Duodenal mucosa (tissue), 2 donors: ENCODE measurements at regions not wholly inside any gene's neighbourhood (a gene's known extent, or its start where the extent isn't known, plus 50 kb on each side); places are given as distances from the start of the nearest gene placed in this dataset.
"Not testable (repeated sequence)": the region's sequence is repeated elsewhere in the genome, so short reads cannot be mapped to it uniquely, and the experiment has no call there.

ENCODE experiments used
- H3K27ac ChIP-seq: one replicate; pipeline ENCODE4 v1.7.0; 2013; ENCODE audit warnings: low read depth, low read length
- H3K27me3 ChIP-seq, 2 donors: one replicate each; pipeline ENCODE4 v1.7.0; 2013; ENCODE audit warnings: low read length in 2 of 2, control low read depth in 1 of 2; ENCODE audit not compliant: insufficient read depth in 2 of 2, control insufficient read depth in 1 of 2
- H3K36me3 ChIP-seq, 2 donors: one replicate each; pipeline ENCODE4 v1.7.0; 2013; ENCODE audit warnings: low read length in 2 of 2, control low read depth in 1 of 2; ENCODE audit not compliant: insufficient read depth in 2 of 2, control insufficient read depth in 1 of 2
- H3K4me1 ChIP-seq, 2 donors: one replicate each; pipeline ENCODE4 v1.7.0; 2013; ENCODE audit warnings: low read length in 2 of 2, control low read depth in 1 of 2; ENCODE audit not compliant: insufficient read depth in 2 of 2, control insufficient read depth in 1 of 2
- H3K4me3 ChIP-seq, 2 donors: one replicate each; pipeline ENCODE4 v1.7.0; 2013; ENCODE audit warnings: low read length in 2 of 2, low read depth in 1 of 2
- H3K9ac ChIP-seq, 2 donors: one replicate each; pipeline ENCODE4 v1.7.0; 2013; ENCODE audit warnings: low read length in 2 of 2, low read depth in 1 of 2
- H3K9me3 ChIP-seq, 2 donors: one replicate each; pipeline ENCODE4 v1.7.0; 2013; ENCODE audit warnings: low read length in 2 of 2, control low read depth in 1 of 2; ENCODE audit not compliant: control insufficient read depth in 1 of 2

GRCh38 chr4:86413426-86413825 lies 53.6 kb upstream of the MAPK10 start:
- H3K27ac ChIP-seq, H3K36me3 ChIP-seq, H3K4me1 ChIP-seq, H3K27me3 ChIP-seq, H3K9ac ChIP-seq, H3K4me3 ChIP-seq, H3K9me3 ChIP-seq: not testable (repeated sequence)

GRCh38 chr4:86414686-86415085 lies 54.8 kb upstream of the MAPK10 start:
- H3K36me3 ChIP-seq, result no peaks in the 10 kb centered on the region
- H3K9me3 ChIP-seq, result no peaks in the 10 kb centered on the region
- H3K4me3 ChIP-seq, result no peak overlapping the region
- H3K27me3 ChIP-seq, result no peaks in the 10 kb centered on the region
- H3K4me1 ChIP-seq, result no peaks in the 10 kb centered on the region
- H3K27ac ChIP-seq, result no peak overlapping the region
- H3K9ac ChIP-seq, result no peak overlapping the region

GRCh38 chr4:86416081-86416480 lies 56.2 kb upstream of the MAPK10 start:
- H3K9me3 ChIP-seq, result no peaks in the 10 kb centered on the region
- H3K27ac ChIP-seq, result no peak overlapping the region
- no peaks in the 10 kb centered on the region for H3K27me3 ChIP-seq
- no peaks in the 10 kb centered on the region for H3K4me1 ChIP-seq
- H3K9ac ChIP-seq, result no peak overlapping the region
- no peaks in the 10 kb centered on the region for H3K36me3 ChIP-seq
- H3K4me3 ChIP-seq, result no peak overlapping the region

DNA sequence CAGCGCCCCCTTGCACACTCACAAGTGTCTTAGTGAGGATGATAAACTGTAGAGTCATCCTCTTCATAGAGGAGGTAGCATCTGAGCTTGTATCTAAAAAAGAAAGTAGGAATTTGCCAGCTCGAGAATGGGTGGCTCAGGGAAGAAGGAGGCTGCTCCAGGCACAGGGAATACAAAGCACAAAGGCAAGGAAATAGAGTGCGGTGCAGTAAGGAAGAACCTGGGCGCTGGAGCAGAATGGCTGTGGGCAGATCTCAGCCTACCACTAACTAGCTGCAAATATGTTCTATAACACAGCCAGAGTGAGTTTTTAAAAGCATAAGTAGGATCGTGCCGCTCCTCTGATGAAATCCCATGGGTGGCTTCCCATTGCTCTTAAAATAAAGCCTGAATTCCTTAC lies 61.6 kb upstream of the MAPK10 start:
- Histone ChIP-seq H3K9ac (no peak overlapping the region), H3K4me1 (no peaks in the 10 kb centered on the region), H3K36me3 (no peaks in the 10 kb centered on the region), H3K27ac (no peak overlapping the region), H3K4me3 (no peak overlapping the region), H3K9me3 (no peaks in the 10 kb centered on the region), H3K27me3 (no peaks in the 10 kb centered on the region)

DNA sequence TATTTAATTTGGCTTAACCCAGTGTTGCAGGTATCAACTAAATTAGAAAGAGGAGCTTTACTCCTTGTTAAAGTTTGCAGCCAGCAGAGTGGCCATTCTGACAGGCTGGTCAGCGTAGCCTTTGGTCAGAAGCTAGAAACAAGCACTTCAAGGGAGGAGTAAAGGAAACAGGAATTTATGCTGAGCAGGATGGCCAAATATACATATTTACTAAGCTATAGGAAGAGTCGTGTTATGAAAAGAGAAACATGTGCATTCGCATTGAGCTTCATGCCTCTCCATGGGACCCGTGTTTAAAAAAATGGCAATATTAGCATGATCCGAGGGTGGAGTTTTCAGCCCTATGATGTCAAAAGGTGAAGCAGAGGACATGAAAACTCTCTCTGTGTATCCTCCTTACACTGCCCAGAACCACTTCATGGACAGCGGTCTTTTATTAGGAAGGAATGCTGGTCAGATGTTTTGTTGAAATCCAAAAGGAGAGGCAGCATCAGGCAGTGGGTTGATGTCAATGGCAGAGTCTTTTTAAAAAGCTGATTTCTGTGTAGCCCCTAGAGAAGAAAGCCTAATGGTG lies 71.8 kb upstream of the MAPK10 start:
- Histone ChIP-seq H3K27me3 (no peaks in the 10 kb centered on the region), H3K27ac (no peak overlapping the region), H3K36me3 (no peaks in the 10 kb centered on the region), H3K9ac (no peak overlapping the region), H3K9me3 (no peaks in the 10 kb centered on the region), H3K4me3 (no peak overlapping the region), H3K4me1 (no peaks in the 10 kb centered on the region)

DNA sequence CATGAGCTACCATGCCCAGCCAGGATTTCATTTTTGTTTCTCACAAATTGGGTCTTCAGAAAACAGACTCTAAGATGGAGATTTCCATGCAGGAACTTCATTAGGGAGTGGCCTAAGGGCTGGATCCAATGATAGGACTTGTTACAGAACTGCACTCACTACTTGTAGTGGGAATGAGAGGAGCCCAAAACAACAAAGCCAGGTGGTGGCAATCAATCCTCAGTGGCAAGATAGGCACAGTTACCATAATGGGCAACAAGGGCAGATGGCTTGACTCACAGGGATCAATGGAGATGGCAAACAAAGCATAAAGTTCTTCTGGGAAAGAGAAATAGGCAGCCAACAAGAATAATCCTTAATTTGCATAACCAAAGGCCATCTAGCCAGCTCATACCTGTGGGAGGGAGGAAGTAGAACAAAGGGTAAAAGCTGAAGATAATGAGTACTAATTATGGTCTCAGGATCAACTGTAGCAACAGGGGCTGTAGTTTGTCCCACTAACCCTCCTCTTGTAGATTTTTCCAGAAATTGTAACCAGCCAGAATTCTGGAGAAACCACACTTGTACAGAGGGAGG lies 72.8 kb upstream of the MAPK10 start:
- no peaks in the 10 kb centered on the region for H3K4me1 ChIP-seq
- no peaks in the 10 kb centered on the region for H3K27me3 ChIP-seq
- no peak overlapping the region for H3K27ac ChIP-seq
- H3K9me3 ChIP-seq, result no peaks in the 10 kb centered on the region
- H3K9ac ChIP-seq, result no peak overlapping the region
- no peaks in the 10 kb centered on the region for H3K36me3 ChIP-seq
- no peak overlapping the region for H3K4me3 ChIP-seq

GRCh38 chr4:86439293-86439692 lies 79.4 kb upstream of the MAPK10 start:
- Histone ChIP-seq H3K27ac (no peak overlapping the region), H3K9me3 (no peaks in the 10 kb centered on the region), H3K4me3 (no peak overlapping the region), H3K36me3 (no peaks in the 10 kb centered on the region), H3K4me1 (no peaks in the 10 kb centered on the region), H3K27me3 (no peaks in the 10 kb centered on the region), H3K9ac (no peak overlapping the region)

DNA sequence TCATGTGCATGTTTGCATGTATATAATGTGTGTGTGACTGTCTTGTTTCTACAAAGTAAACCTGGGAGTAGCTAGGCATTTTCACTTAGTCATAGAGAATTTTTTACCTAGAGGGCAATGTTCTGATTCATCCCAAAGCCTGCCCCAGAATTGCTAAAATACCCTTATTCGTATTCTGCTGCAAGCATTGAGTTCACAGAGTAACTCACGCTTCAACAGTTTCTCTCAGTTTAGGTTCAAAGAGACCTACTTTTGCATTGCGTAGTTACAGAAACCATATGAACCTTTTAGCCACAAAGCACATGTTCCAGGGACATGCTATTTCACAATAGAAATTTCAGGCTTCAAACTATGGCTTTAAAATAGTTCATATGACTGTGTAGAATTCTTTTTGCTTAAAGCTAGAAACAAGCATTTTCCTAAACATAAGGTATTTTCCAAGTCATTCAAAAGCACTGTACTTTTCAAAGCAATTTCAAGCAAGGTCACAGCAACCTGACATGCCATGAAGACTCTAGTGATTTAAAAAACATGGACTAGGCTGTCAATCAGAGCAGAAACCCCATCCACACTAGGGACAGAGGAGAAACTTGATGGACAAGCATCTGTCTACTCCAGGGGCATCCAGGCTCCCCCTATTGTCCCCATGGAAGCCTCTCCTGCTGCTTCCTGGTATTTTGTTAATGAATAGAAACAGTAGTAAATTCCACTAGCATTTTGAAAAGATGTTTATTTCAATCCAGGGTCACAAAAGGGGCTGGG lies 81.5 kb upstream of the MAPK10 start:
- H3K4me3 ChIP-seq, result no peak overlapping the region
- no peak overlapping the region for H3K27ac ChIP-seq
- H3K9ac ChIP-seq, result no peak overlapping the region
- H3K4me1 ChIP-seq, result no peaks in the 10 kb centered on the region
- no peaks in the 10 kb centered on the region for H3K27me3 ChIP-seq
- no peaks in the 10 kb centered on the region for H3K36me3 ChIP-seq
- no peaks in the 10 kb centered on the region for H3K9me3 ChIP-seq

GRCh38 chr4:86442881-86443280 lies 83.0 kb upstream of the MAPK10 start:
- Histone ChIP-seq H3K27ac (no peak overlapping the region), H3K4me3 (no peak overlapping the region), H3K36me3 (no peaks in the 10 kb centered on the region), H3K9me3 (no peaks in the 10 kb centered on the region), H3K27me3 (no peaks in the 10 kb centered on the region), H3K4me1 (no peaks in the 10 kb centered on the region), H3K9ac (no peak overlapping the region)

GRCh38 chr4:86443495-86443894 lies 83.6 kb upstream of the MAPK10 start:
- Histone ChIP-seq H3K9me3 (no peaks in the 10 kb centered on the region), H3K4me1 (no peaks in the 10 kb centered on the region), H3K27me3 (no peaks in the 10 kb centered on the region), H3K36me3 (no peaks in the 10 kb centered on the region), H3K27ac (no peak overlapping the region), H3K4me3 (no peak overlapping the region), H3K9ac (no peak overlapping the region)
